HG02759 (cell line): ENCODE measurements at regions not wholly inside any gene's neighbourhood (a gene's known extent, or its start where the extent isn't known, plus 50 kb on each side); places are given as distances from the start of the nearest gene placed in this dataset.

Source experiments
- ATAC-seq: cut with Tn5 transposase; IDR thresholded peaks from one replicate; pipeline ENCODE4 v1.9.1; 2021; ENCODE audit warnings: mild to moderate bottlenecking, moderate library complexity; ENCODE audit not compliant: unreplicated experiment

- ATAC-seq, result no peak
Measured at GRCh38 chr14:97027256-97027999, 230.2 kb downstream of the VRK1 start.

GRCh38 chr14:97028382-97028781 lies 231.2 kb downstream of the VRK1 start:
- ATAC-seq, result no peak

GRCh38 chr14:97029800-97030199 lies 232.6 kb downstream of the VRK1 start:
- ATAC-seq, result no peak

GRCh38 chr14:97031530-97031929 lies 234.3 kb downstream of the VRK1 start:
- no peak for ATAC-seq

- ATAC-seq, result no peak
Measured at GRCh38 chr14:97033556-97034081, 236.4 kb downstream of the VRK1 start.

GRCh38 chr14:97036086-97036852 lies 239.1 kb downstream of the VRK1 start:
- ATAC-seq, result no peak

- ATAC-seq, result no peak
Measured at GRCh38 chr14:97039717-97040363, 242.7 kb downstream of the VRK1 start.

- ATAC-seq, result no peak
Measured at GRCh38 chr14:97046967-97047366, 249.8 kb downstream of the VRK1 start.

GRCh38 chr14:97052001-97052400 lies 254.8 kb downstream of the VRK1 start:
- ATAC-seq, result no peak

- ATAC-seq, result no peak
Measured at GRCh38 chr14:97053941-97054340, 256.8 kb downstream of the VRK1 start.

GRCh38 chr14:97055355-97055754 lies 258.2 kb downstream of the VRK1 start:
- ATAC-seq, result no peak

- no peak for ATAC-seq
Measured at GRCh38 chr14:97056086-97056485, 258.9 kb downstream of the VRK1 start.

GRCh38 chr14:97057238-97058073 lies 260.3 kb downstream of the VRK1 start:
- no peak for ATAC-seq

- no peak for ATAC-seq
Measured at GRCh38 chr14:97058074-97058467, 260.9 kb downstream of the VRK1 start.

- ATAC-seq, result no peak
Measured at GRCh38 chr14:97058589-97058988, 261.4 kb downstream of the VRK1 start.

GRCh38 chr14:97061198-97061597 lies 264.0 kb downstream of the VRK1 start:
- ATAC-seq, result no peak

- ATAC-seq, result no peak
Measured at GRCh38 chr14:97061714-97062113, 264.5 kb downstream of the VRK1 start.

GRCh38 chr14:97065305-97066067 lies 268.3 kb downstream of the VRK1 start:
- ATAC-seq, result no peak

GRCh38 chr14:97066068-97066899 lies 269.1 kb downstream of the VRK1 start:
- no peak for ATAC-seq
